ENCODE measurements at regions not wholly inside any gene's neighbourhood (a gene's known extent, or its start where the extent isn't known, plus 50 kb on each side); places are given as distances from the start of the nearest gene placed in this dataset.

DNA sequence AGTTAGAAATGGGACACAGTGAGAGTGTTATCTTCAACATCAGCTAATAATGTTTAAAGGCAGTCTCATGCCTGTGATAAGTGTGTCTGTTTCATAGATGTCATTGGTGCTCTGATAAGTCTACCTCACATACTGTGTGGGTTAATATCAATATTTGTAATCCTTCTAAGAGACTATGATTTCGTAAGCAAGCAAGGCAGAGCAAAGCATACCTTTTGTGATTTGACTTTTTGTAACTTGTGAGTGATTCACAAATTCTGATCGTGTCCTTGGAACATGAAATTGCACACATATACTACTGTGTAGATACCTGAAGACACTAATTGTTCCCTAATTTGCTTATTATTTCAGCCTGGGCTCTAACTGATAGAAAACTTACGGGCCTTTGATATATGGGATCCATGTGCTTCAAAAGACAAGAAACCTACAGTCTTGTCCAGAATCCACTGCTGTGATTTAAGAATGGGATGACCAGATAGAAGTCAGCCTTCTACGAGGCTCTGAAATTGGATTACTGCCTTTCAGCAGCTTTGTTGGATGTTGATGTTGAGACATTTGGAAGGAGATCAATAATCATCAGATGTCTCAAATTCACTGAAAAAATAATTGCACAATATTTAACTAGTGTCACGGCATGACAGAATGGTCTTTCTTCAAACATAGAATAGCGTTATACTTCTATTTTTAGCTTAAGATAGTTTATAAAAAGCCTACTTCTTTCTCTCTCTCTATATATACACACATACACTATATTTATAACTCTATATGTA, 63.2 kb upstream of the KLF6 start:
- intact Hi-C loops (cut with DNase I), result no loop called here
- H3K27me3 ChIP-seq (ENCODE audit: low read depth), result no peaks in the 10 kb centered on the region
- H3K4me3 ChIP-seq, result no peak overlapping the region
- ATAC-seq (no peak), DNase-seq (no peak)
- no peak overlapping the region for H3K27ac ChIP-seq
- peaks cover 34% of the 10 kb centered on the region for H3K4me1 ChIP-seq
- TF ChIP-seq, protein P1, sequence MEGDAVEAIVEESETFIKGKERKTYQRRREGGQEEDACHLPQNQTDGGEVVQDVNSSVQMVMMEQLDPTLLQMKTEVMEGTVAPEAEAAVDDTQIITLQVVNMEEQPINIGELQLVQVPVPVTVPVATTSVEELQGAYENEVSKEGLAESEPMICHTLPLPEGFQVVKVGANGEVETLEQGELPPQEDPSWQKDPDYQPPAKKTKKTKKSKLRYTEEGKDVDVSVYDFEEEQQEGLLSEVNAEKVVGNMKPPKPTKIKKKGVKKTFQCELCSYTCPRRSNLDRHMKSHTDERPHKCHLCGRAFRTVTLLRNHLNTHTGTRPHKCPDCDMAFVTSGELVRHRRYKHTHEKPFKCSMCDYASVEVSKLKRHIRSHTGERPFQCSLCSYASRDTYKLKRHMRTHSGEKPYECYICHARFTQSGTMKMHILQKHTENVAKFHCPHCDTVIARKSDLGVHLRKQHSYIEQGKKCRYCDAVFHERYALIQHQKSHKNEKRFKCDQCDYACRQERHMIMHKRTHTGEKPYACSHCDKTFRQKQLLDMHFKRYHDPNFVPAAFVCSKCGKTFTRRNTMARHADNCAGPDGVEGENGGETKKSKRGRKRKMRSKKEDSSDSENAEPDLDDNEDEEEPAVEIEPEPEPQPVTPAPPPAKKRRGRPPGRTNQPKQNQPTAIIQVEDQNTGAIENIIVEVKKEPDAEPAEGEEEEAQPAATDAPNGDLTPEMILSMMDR (IDR thresholded peaks at IDR 0.05), result no peak
- no peaks in the 10 kb centered on the region for H3K9me3 ChIP-seq
- no peaks in the 10 kb centered on the region for H3K36me3 ChIP-seq

DNA sequence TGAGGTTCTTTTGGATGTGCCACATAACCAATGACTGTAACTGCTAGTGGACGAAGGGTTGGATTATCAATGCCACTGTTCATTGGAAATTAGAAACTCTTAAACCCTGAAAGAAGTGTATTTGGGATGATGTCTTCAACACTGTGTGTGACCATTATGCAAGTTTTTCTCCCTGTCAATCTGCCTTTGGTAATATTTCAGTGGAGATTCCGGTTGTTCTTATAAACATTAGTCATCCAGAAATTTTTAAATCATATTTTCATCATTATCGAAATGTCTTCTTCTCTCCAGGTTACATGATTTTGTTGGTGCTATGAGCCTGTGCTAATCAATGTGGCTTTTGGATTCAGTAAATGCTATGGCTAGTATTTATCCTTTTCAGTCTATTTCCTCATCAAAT, 61.7 kb upstream of the KLF6 start:
- Histone ChIP-seq H3K27ac (no peak overlapping the region), H3K4me1 (peaks cover 20% of the 10 kb centered on the region), H3K9me3 (no peaks in the 10 kb centered on the region), H3K36me3 (no peaks in the 10 kb centered on the region), H3K27me3 (ENCODE audit: low read depth) (no peaks in the 10 kb centered on the region), H3K4me3 (no peak overlapping the region)
- ATAC-seq (no peak), DNase-seq (no peak)
- intact Hi-C loops (cut with DNase I), result no loop called here
- TF ChIP-seq, protein P1 (IDR thresholded peaks at IDR 0.05), result no peak

DNA sequence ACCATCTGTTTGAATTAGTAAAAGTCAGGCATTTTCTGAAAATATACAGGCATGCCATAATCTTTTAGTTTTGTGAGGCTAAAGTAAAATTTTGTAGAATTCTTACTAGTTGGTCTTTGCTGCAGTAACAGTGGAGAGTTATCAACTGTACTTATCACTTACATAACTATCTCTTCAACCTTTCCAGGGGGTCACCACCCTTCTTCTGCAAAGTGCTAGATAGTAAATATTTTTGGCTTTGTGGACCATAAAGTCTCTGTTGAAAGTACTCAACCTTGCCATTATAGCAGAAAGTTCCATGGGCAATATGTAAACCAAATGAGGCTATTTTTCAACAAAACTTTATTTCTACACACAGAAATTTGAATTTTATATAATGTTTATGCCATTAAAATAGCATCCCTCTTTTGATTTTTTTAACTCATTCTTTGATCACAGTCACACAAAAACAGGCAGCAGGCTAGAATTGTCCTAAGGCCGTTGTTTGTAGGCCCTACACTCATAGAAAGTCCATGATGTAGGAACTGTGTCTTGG, 59.5 kb upstream of the KLF6 start:
- TF ChIP-seq, protein P1 (IDR thresholded peaks at IDR 0.05), result no peak
- no peak for ATAC-seq

DNA sequence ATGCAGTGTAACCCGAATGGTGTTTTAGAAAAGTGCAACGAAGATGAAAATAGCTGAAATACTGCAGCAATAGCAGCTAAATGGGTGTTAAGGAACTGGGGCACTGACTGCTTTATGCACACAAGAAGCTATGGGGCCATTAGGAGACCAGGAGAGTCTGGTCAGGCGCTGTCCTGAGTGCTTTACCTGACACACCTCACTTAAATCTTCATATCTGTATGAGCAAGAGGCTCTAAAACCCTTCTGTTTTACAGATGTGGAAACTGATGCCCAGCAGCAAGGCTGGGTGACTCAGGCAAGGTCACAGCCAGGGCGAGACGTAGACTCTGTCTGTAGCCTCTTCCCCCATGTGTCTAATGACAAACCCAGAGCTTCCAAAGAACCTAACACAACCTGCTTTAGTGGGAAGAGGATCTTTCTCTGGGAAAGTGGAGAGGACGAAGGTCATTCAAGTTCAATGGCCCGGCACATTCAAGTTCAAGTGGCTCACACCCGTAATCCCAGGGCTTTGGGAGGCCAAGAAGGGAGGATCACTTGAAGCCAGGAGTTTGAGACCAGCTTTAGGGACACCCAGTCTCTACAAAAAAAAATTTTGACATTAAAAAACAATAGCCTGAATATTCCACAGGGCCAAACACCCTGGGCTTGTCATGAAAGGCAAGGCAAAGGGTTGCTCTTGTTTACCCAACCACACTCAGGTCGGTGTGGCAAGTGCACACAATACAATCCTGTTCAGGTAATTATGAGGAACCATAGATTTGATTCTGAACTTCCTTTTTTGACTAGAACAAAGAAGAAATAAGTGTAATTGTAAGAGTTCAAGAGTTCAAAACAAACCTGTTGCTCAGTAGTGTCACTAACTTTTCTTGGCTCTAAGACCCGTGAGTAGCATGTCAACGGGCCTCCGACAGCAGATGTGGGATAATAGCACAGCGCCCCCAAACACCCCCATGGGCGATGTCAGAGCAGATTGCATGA, 53.7 kb upstream of the KLF6 start:
- Histone ChIP-seq H3K9me3 (no peaks in the 10 kb centered on the region), H3K36me3 (no peaks in the 10 kb centered on the region), H3K27ac (no peak overlapping the region), H3K4me1 (peaks cover 24% of the 10 kb centered on the region), H3K4me3 (no peak overlapping the region), H3K27me3 (ENCODE audit: low read depth) (no peaks in the 10 kb centered on the region)
- DNase-seq, result no peak
- TF ChIP-seq, protein P1 (IDR thresholded peaks at IDR 0.05), result no peak
- ATAC-seq, result peak in 1 of 2 donors; percentile 64
- intact Hi-C loops (cut with DNase I), result no loop called here

More for the DNA sequence above, 59.5 kb upstream of the KLF6 start:
- Histone ChIP-seq H3K9me3 (no peaks in the 10 kb centered on the region), H3K4me3 (no peak overlapping the region), H3K36me3 (no peaks in the 10 kb centered on the region), H3K27ac (no peak overlapping the region), H3K4me1 (peaks cover 15% of the 10 kb centered on the region), H3K27me3 (ENCODE audit: low read depth) (no peaks in the 10 kb centered on the region)
- intact Hi-C loops (cut with DNase I), result no loop called here
- no peak for DNase-seq

DNA sequence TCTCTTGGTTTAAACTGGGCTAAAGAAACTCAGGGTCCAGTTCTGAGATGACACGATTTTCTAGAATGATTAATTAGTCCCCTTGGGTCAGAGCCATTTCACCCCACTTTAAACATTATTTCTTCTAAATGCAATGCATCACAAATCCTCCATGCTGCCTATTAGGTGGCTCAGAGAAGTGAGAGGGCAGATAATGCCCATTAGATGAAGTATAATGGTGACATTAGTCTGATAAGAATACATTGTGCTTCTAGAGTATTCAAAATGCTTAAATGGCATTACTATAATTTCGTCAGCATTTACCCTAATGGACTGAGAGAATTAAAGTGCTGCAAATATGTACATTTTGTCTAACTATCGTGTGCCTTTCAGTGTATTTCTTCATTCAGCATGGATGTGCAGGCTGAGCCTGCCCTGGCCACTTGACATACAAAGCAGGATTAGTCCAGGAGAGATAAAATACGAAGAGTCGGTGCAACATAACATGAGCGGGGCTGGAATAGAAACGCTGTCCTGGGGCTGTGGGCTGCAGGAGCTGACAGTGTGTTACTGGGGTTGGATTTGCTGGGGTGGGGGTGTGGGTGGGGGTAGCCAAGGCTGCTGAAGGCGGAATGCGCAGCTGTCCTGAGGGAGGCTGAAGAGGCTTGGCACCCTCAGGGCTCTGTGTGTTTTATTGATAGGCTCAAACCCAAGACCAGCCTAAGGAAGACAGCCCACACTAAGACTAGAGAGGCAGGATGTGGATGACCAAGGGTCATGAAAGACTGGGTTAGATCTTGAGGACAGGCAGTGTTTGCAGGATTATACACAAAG, 52.8 kb upstream of the KLF6 start:
- H3K27ac ChIP-seq, result no peak overlapping the region
- TF ChIP-seq, protein P1 (IDR thresholded peaks at IDR 0.05), result no peak
- H3K9me3 ChIP-seq, result no peaks in the 10 kb centered on the region
- H3K4me1 ChIP-seq, result peaks cover 24% of the 10 kb centered on the region
- no peak overlapping the region for H3K4me3 ChIP-seq
- intact Hi-C loops (cut with DNase I), result no loop called here
- H3K36me3 ChIP-seq, result no peaks in the 10 kb centered on the region
- no peak for ATAC-seq
- no peak for DNase-seq
- H3K27me3 ChIP-seq (ENCODE audit: low read depth), result no peaks in the 10 kb centered on the region

All from lower lobe of right lung (tissue), 2 donors.